H1 (cell line): ENCODE measurements at regions not wholly inside any gene's neighbourhood (a gene's known extent, or its start where the extent isn't known, plus 50 kb on each side); places are given as distances from the start of the nearest gene placed in this dataset.
A peak's percentile ranks its signal among the peaks of the same experiment; 100 is the strongest.

ENCODE experiments used
- ASH2L ChIP-seq: fragments of 200-600, 300-600 bp; sonication (generic); IDR thresholded peaks from one replicate; pipeline ENCODE4 v1.7.1; 2017; ENCODE audit warnings: low read length
- CHD7 ChIP-seq: fragments of 300-600 bp; sonication (generic); IDR thresholded peaks from 2 replicates; pipeline ENCODE4 v1.7.1; 2012; ENCODE audit warnings: low read length, moderate library complexity, mild to moderate bottlenecking, inconsistent platforms; ENCODE audit not compliant: insufficient replicate concordance
- CTCF ChIP-seq, 3 experiments: IDR thresholded peaks; 1 replicate in 2 of 3; 2 replicates in 1 of 3; pipeline versions ENCODE4 v1.5.1 to v1.6.1; 2011; ENCODE audit warnings: low read length in 3 of 3, mild to moderate bottlenecking in 3 of 3, inconsistent platforms in 2 of 3, low read depth in 1 of 3, moderate library complexity in 1 of 3; ENCODE audit not compliant: insufficient read depth in 1 of 3; ENCODE audit errors: control extremely low read depth in 1 of 3
- GABPA ChIP-seq: IDR thresholded peaks from 2 replicates; pipeline ENCODE4 v1.6.1; 2011; ENCODE audit warnings: mild to moderate bottlenecking, low read length, moderate library complexity, borderline replicate concordance; ENCODE audit not compliant: insufficient read depth
- POLR2A ChIP-seq, 2 experiments: IDR thresholded peaks; 1 replicate in 1 of 2; 2 replicates in 1 of 2; pipeline ENCODE4 v1.6.1; 2011; ENCODE audit warnings: low read depth in 2 of 2, low read length in 2 of 2, mild to moderate bottlenecking in 2 of 2; ENCODE audit errors: control extremely low read depth in 1 of 2
- RBBP5 ChIP-seq: IDR thresholded peaks from 2 replicates; pipeline ENCODE4 v1.7.1; 2012; ENCODE audit warnings: low read depth, mild to moderate bottlenecking, inconsistent platforms, low read length, moderate library complexity, borderline replicate concordance
- TCF12 ChIP-seq: IDR thresholded peaks from 2 replicates; pipeline ENCODE4 v1.6.1; 2011; ENCODE audit warnings: low read depth, mild to moderate bottlenecking, low read length
- TEAD4 ChIP-seq: IDR thresholded peaks from 2 replicates; pipeline ENCODE4 v1.6.1; 2012; ENCODE audit warnings: low read depth, low read length, inconsistent platforms, mixed read lengths
- YY1 ChIP-seq: IDR thresholded peaks from 2 replicates; pipeline ENCODE4 v1.6.1; 2011; ENCODE audit warnings: low read depth, mild to moderate bottlenecking, low read length

- no peak for TF ChIP-seq RBBP5
- no peak for TF ChIP-seq TCF12
- no peak for TF ChIP-seq ASH2L
- TF ChIP-seq CTCF (IDR thresholded peaks at IDR 0.05; ENCODE audit: control extremely low read depth in 1 of 3, insufficient read depth in 1 of 3, low read depth in 1 of 3, low read length in 3 of 3) = peak; percentile 82 to 85 (median 83)
- no peak for TF ChIP-seq CHD7
- TF ChIP-seq POLR2A (IDR thresholded peaks at IDR 0.05; ENCODE audit: control extremely low read depth in 1 of 2, low read depth in 2 of 2, low read length in 2 of 2) = no peak
- no peak for TF ChIP-seq TEAD4
- TF ChIP-seq YY1 = peak; percentile 66; the same call in 1 of the 2 replicates
- peak; percentile 72; the same call in 1 of the 2 replicates for TF ChIP-seq GABPA
Observed at GRCh38 chr1:25037174-25038074, 107.3 kb upstream of the RUNX3 start.
